HFFc6 (cell line): ENCODE measurements at regions not wholly inside any gene's neighbourhood (a gene's known extent, or its start where the extent isn't known, plus 50 kb on each side); places are given as distances from the start of the nearest gene placed in this dataset.

Experiments
- DNase-seq: peaks from one replicate; pipeline ENCODE4 v3.0.0-alpha.2; 2018
- H3K27ac Mint-ChIP-seq: 2 replicates; pipeline ENCODE4 v1.8.0; 2020; ENCODE audit warnings: mild to moderate bottlenecking, mixed read lengths
- H3K27me3 Mint-ChIP-seq: 2 replicates; pipeline ENCODE4 v1.8.0; 2021; ENCODE audit warnings: mild to moderate bottlenecking, moderate library complexity, mixed read lengths; ENCODE audit not compliant: insufficient read depth
- H3K36me3 Mint-ChIP-seq: 2 replicates; pipeline ENCODE4 v1.8.0; 2021; ENCODE audit warnings: low read depth, mixed read lengths
- H3K4me1 Mint-ChIP-seq: 2 replicates; pipeline ENCODE4 v1.8.0; 2020; ENCODE audit warnings: low read depth, mixed read lengths
- H3K4me3 Mint-ChIP-seq: 2 replicates; pipeline ENCODE4 v1.8.0; 2020; ENCODE audit warnings: mild to moderate bottlenecking, moderate library complexity, mixed read lengths
- H3K9me3 Mint-ChIP-seq: 2 replicates; pipeline ENCODE4 v1.8.0; 2020; ENCODE audit warnings: mild to moderate bottlenecking, mixed read lengths
- TF ChIP-seq, protein P1 (sequence below): fragments of 200-600 bp; sonication (generic); IDR thresholded peaks from 2 replicates; pipeline ENCODE4 v1.5.0; 2021; ENCODE audit warnings: antibody characterized with exemption, mild to moderate bottlenecking

DNA sequence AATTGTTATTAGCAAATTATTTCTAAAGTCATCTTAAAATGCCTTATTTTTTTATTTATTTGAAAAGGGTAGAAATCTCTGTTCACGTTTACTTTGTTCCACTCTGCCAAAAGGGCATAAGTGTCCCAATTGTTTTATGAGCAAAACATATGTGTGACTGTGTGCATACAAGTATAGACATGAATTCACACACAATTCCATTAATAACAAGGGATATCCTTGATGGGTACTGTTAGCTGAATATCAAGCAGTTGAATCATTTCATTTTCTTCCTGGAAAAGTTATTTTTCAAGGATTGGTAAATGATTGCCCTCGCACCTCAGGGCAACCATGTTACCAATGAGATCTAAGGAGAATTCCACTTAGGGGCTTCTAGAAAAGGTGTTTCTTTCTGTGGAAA is 92.1 kb upstream of the TAF11L2 start:
- Mint-ChIP-seq H3K9me3 (no peaks in the 10 kb centered on the region), H3K27me3 (peaks cover 19% of the 10 kb centered on the region), H3K4me1 (peaks cover 8% of the 10 kb centered on the region; the same call in 1 of the 2 replicates), H3K36me3 (no peaks in the 10 kb centered on the region; the same call in 1 of the 2 replicates), H3K27ac (no peak overlapping the region), H3K4me3 (no peak overlapping the region)
- no peak for DNase-seq
- TF ChIP-seq, protein P1, sequence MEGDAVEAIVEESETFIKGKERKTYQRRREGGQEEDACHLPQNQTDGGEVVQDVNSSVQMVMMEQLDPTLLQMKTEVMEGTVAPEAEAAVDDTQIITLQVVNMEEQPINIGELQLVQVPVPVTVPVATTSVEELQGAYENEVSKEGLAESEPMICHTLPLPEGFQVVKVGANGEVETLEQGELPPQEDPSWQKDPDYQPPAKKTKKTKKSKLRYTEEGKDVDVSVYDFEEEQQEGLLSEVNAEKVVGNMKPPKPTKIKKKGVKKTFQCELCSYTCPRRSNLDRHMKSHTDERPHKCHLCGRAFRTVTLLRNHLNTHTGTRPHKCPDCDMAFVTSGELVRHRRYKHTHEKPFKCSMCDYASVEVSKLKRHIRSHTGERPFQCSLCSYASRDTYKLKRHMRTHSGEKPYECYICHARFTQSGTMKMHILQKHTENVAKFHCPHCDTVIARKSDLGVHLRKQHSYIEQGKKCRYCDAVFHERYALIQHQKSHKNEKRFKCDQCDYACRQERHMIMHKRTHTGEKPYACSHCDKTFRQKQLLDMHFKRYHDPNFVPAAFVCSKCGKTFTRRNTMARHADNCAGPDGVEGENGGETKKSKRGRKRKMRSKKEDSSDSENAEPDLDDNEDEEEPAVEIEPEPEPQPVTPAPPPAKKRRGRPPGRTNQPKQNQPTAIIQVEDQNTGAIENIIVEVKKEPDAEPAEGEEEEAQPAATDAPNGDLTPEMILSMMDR = no peak

GRCh38 chr5:17406423-17406838 is 91.6 kb upstream of the TAF11L2 start:
- Mint-ChIP-seq H3K4me1 (peaks cover 8% of the 10 kb centered on the region), H3K27me3 (peaks cover 16% of the 10 kb centered on the region), H3K4me3 (no peak overlapping the region; the same call in 1 of the 2 replicates), H3K27ac (no peak overlapping the region), H3K36me3 (no peaks in the 10 kb centered on the region; the same call in 1 of the 2 replicates), H3K9me3 (no peaks in the 10 kb centered on the region)
- TF ChIP-seq, protein P1 = no peak
- no peak for DNase-seq

DNA sequence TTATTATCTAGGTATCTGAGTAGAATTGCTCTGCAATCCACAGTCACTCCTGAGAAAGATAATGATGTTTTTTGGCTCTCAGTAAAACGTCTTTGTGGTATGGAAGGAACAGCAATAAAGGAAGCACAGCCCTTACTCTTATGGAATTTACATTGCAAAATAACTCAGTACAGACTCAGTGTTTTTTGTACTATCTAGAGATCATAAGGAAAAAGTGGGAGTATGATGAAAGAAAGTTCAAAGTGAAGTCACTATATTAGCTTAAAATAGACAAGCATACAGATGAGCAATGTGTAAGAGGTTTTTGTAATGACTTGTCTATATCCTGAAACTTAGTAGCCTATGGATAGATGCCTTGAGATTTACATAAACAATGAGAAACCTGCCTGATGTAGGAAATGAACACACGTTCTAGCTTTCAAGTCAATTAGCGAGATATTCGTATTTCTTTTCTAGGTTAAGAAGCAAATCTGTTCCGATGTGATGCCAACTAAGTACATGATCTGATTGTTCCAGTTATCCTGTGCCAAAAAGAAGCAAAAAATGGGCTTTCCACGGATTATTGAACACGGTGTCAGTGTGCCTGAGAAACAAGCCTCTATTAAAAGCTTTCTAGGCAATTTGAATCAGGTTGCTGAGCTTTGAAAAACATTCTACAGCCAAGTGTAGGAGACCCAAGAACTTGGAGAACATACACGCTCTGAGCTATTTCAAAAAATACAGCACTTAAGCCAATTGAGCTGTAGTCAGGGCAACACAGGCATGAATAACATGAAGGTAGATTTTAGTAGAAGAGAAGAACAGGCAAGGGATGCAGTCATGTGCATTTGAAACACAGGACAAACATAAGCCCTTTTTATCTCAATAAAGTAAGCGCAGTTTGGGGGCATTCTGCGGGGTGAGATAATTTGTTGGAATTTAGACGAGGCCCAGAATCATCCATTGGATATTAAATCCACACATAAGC is 86.3 kb upstream of the TAF11L2 start:
- H3K4me1 Mint-ChIP-seq = peaks cover 2% of the 10 kb centered on the region
- H3K27ac Mint-ChIP-seq = no peak overlapping the region
- TF ChIP-seq, protein P1 = no peak
- H3K36me3 Mint-ChIP-seq = no peaks in the 10 kb centered on the region; the same call in 1 of the 2 replicates
- H3K27me3 Mint-ChIP-seq = peaks cover 1% of the 10 kb centered on the region
- no peaks in the 10 kb centered on the region for H3K9me3 Mint-ChIP-seq
- no peak for DNase-seq
- H3K4me3 Mint-ChIP-seq = no peak overlapping the region

- H3K27ac Mint-ChIP-seq = no peak overlapping the region
- peaks cover 6% of the 10 kb centered on the region for H3K27me3 Mint-ChIP-seq
- no peaks in the 10 kb centered on the region; the same call in 1 of the 2 replicates for H3K4me1 Mint-ChIP-seq
- H3K36me3 Mint-ChIP-seq = no peaks in the 10 kb centered on the region; the same call in 1 of the 2 replicates
- DNase-seq = no peak
- no peak overlapping the region for H3K4me3 Mint-ChIP-seq
- H3K9me3 Mint-ChIP-seq = no peaks in the 10 kb centered on the region
- TF ChIP-seq, protein P1 = no peak
Observed at GRCh38 chr5:17412760-17413671, 85.0 kb upstream of the TAF11L2 start.

DNA sequence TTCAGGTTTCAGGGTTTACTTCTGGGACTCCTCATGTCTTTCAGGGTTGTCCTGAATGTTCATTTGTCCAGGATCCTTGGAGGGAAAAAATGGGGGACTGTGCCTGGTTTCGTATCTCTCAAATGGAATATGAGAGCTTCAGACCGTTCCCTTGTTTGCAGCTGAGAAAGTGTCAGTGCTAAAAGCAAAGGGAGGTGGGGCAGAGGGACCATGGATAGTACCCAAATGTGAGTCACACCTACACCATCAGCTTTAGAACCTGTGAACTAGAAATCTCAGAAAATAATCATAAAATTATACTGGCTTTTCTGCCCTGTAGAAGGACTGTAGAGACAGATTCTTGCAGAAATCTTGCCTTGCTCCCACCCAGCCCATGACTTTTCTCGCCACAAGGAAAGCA is 84.3 kb upstream of the TAF11L2 start:
- Mint-ChIP-seq H3K4me1 (no peaks in the 10 kb centered on the region; the same call in 1 of the 2 replicates), H3K36me3 (no peaks in the 10 kb centered on the region; the same call in 1 of the 2 replicates), H3K4me3 (no peak overlapping the region), H3K27ac (no peak overlapping the region), H3K27me3 (peaks cover 6% of the 10 kb centered on the region), H3K9me3 (no peaks in the 10 kb centered on the region)
- no peak for DNase-seq
- TF ChIP-seq, protein P1 = no peak
